ENCODE measurements at regions not wholly inside any gene's neighbourhood (a gene's known extent, or its start where the extent isn't known, plus 50 kb on each side); places are given as distances from the start of the nearest gene placed in this dataset.

GRCh38 chr10:20999699-21000098 lies 102.6 kb upstream of the NEBL start:
- no peak overlapping the region for H3K4me3 ChIP-seq (ENCODE audit: insufficient read length, low read depth)
- no peak for TF ChIP-seq ZNF274 (IDR thresholded peaks at IDR 0.05; ENCODE audit: low read depth, low read length)
- no peak for TF ChIP-seq SUZ12 (IDR thresholded peaks at IDR 0.05; ENCODE audit: extremely low read depth, insufficient read depth, insufficient read length)
- TF ChIP-seq YY1 (IDR thresholded peaks at IDR 0.05; ENCODE audit: insufficient read depth, insufficient read length) = no peak
- no peak for DNase-seq (ENCODE audit: low read depth, low spot score)

GRCh38 chr10:20998036-20998435 lies 100.9 kb upstream of the NEBL start:
- TF ChIP-seq ZNF274 (IDR thresholded peaks at IDR 0.05; ENCODE audit: low read depth, low read length) (no peak), SUZ12 (IDR thresholded peaks at IDR 0.05; ENCODE audit: extremely low read depth, insufficient read depth, insufficient read length) (no peak), YY1 (IDR thresholded peaks at IDR 0.05; ENCODE audit: insufficient read depth, insufficient read length) (no peak)
- no peak for DNase-seq (ENCODE audit: low read depth, low spot score)
- H3K27me3 ChIP-seq (ENCODE audit: insufficient read depth, insufficient read length) = no peaks in the 10 kb centered on the region
- no peak overlapping the region for H3K4me3 ChIP-seq (ENCODE audit: insufficient read length, low read depth)
- H3K9ac ChIP-seq (ENCODE audit: insufficient read length, low read depth) = no peak overlapping the region
- H3K36me3 ChIP-seq (ENCODE audit: insufficient read depth, insufficient read length, low read length) = no peaks in the 10 kb centered on the region
- no peaks in the 10 kb centered on the region for H3K4me1 ChIP-seq (ENCODE audit: insufficient read depth, insufficient read length)
- H3K9me3 ChIP-seq (ENCODE audit: insufficient read depth, low read length) = peaks cover 4% of the 10 kb centered on the region; the same call in 1 of the 2 replicates

More at GRCh38 chr10:20999699-21000098, 102.6 kb upstream of the NEBL start:
- Histone ChIP-seq H3K36me3 (ENCODE audit: insufficient read depth, insufficient read length, low read length) (no peaks in the 10 kb centered on the region), H3K9ac (ENCODE audit: insufficient read length, low read depth) (no peak overlapping the region), H3K4me1 (ENCODE audit: insufficient read depth, insufficient read length) (no peaks in the 10 kb centered on the region), H3K9me3 (ENCODE audit: insufficient read depth, low read length) (no peaks in the 10 kb centered on the region), H3K27me3 (ENCODE audit: insufficient read depth, insufficient read length) (no peaks in the 10 kb centered on the region)

- Histone ChIP-seq H3K9me3 (ENCODE audit: insufficient read depth, low read length) (peaks cover 4% of the 10 kb centered on the region; the same call in 1 of the 2 replicates), H3K9ac (ENCODE audit: insufficient read length, low read depth) (no peak overlapping the region), H3K4me1 (ENCODE audit: insufficient read depth, insufficient read length) (no peaks in the 10 kb centered on the region), H3K27me3 (ENCODE audit: insufficient read depth, insufficient read length) (no peaks in the 10 kb centered on the region), H3K4me3 (ENCODE audit: insufficient read length, low read depth) (no peak overlapping the region), H3K36me3 (ENCODE audit: insufficient read depth, insufficient read length, low read length) (no peaks in the 10 kb centered on the region)
- no peak for TF ChIP-seq SUZ12 (IDR thresholded peaks at IDR 0.05; ENCODE audit: extremely low read depth, insufficient read depth, insufficient read length)
- TF ChIP-seq ZNF274 (IDR thresholded peaks at IDR 0.05; ENCODE audit: low read depth, low read length) = no peak
- TF ChIP-seq YY1 (IDR thresholded peaks at IDR 0.05; ENCODE audit: insufficient read depth, insufficient read length) = no peak
- no peak for DNase-seq (ENCODE audit: low read depth, low spot score)
Measured at GRCh38 chr10:20995123-20995987, 98.2 kb upstream of the NEBL start.

GRCh38 chr10:20993830-20994527 lies 96.9 kb upstream of the NEBL start:
- Histone ChIP-seq H3K4me1 (ENCODE audit: insufficient read depth, insufficient read length) (no peaks in the 10 kb centered on the region), H3K9ac (ENCODE audit: insufficient read length, low read depth) (no peak overlapping the region), H3K9me3 (ENCODE audit: insufficient read depth, low read length) (peaks cover 4% of the 10 kb centered on the region; the same call in 1 of the 2 replicates), H3K36me3 (ENCODE audit: insufficient read depth, insufficient read length, low read length) (no peaks in the 10 kb centered on the region), H3K4me3 (ENCODE audit: insufficient read length, low read depth) (no peak overlapping the region), H3K27me3 (ENCODE audit: insufficient read depth, insufficient read length) (no peaks in the 10 kb centered on the region)
- no peak for TF ChIP-seq SUZ12 (IDR thresholded peaks at IDR 0.05; ENCODE audit: extremely low read depth, insufficient read depth, insufficient read length)
- TF ChIP-seq YY1 (IDR thresholded peaks at IDR 0.05; ENCODE audit: insufficient read depth, insufficient read length) = no peak
- TF ChIP-seq ZNF274 (IDR thresholded peaks at IDR 0.05; ENCODE audit: low read depth, low read length) = no peak
- DNase-seq (ENCODE audit: low read depth, low spot score) = no peak

- TF ChIP-seq SUZ12 (IDR thresholded peaks at IDR 0.05; ENCODE audit: extremely low read depth, insufficient read depth, insufficient read length) (no peak), YY1 (IDR thresholded peaks at IDR 0.05; ENCODE audit: insufficient read depth, insufficient read length) (no peak), ZNF274 (IDR thresholded peaks at IDR 0.05; ENCODE audit: low read depth, low read length) (no peak)
- Histone ChIP-seq H3K4me3 (ENCODE audit: insufficient read length, low read depth) (no peak overlapping the region), H3K27me3 (ENCODE audit: insufficient read depth, insufficient read length) (no peaks in the 10 kb centered on the region), H3K9me3 (ENCODE audit: insufficient read depth, low read length) (peaks cover 4% of the 10 kb centered on the region; the same call in 1 of the 2 replicates), H3K36me3 (ENCODE audit: insufficient read depth, insufficient read length, low read length) (no peaks in the 10 kb centered on the region), H3K9ac (ENCODE audit: insufficient read length, low read depth) (no peak overlapping the region), H3K4me1 (ENCODE audit: insufficient read depth, insufficient read length) (no peaks in the 10 kb centered on the region)
- DNase-seq (ENCODE audit: low read depth, low spot score) = no peak
Measured at GRCh38 chr10:20993389-20993788, 96.3 kb upstream of the NEBL start.

- TF ChIP-seq YY1 (IDR thresholded peaks at IDR 0.05; ENCODE audit: insufficient read depth, insufficient read length) = no peak
- TF ChIP-seq SUZ12 (IDR thresholded peaks at IDR 0.05; ENCODE audit: extremely low read depth, insufficient read depth, insufficient read length) = no peak
- no peak for TF ChIP-seq ZNF274 (IDR thresholded peaks at IDR 0.05; ENCODE audit: low read depth, low read length)
- H3K9me3 ChIP-seq (ENCODE audit: insufficient read depth, low read length) = peaks cover 4% of the 10 kb centered on the region; the same call in 1 of the 2 replicates
Measured at GRCh38 chr10:20991526-20991925, 94.4 kb upstream of the NEBL start.

GRCh38 chr10:20990604-20991003 lies 93.5 kb upstream of the NEBL start:
- Histone ChIP-seq H3K36me3 (ENCODE audit: insufficient read depth, insufficient read length, low read length) (no peaks in the 10 kb centered on the region), H3K4me3 (ENCODE audit: insufficient read length, low read depth) (no peak overlapping the region), H3K27me3 (ENCODE audit: insufficient read depth, insufficient read length) (no peaks in the 10 kb centered on the region), H3K9ac (ENCODE audit: insufficient read length, low read depth) (no peak overlapping the region), H3K4me1 (ENCODE audit: insufficient read depth, insufficient read length) (no peaks in the 10 kb centered on the region), H3K9me3 (ENCODE audit: insufficient read depth, low read length) (peaks cover 4% of the 10 kb centered on the region; the same call in 1 of the 2 replicates)
- no peak for TF ChIP-seq SUZ12 (IDR thresholded peaks at IDR 0.05; ENCODE audit: extremely low read depth, insufficient read depth, insufficient read length)
- TF ChIP-seq ZNF274 (IDR thresholded peaks at IDR 0.05; ENCODE audit: low read depth, low read length) = no peak
- TF ChIP-seq YY1 (IDR thresholded peaks at IDR 0.05; ENCODE audit: insufficient read depth, insufficient read length) = no peak
- DNase-seq (ENCODE audit: low read depth, low spot score) = no peak

More at GRCh38 chr10:20991526-20991925, 94.4 kb upstream of the NEBL start:
- DNase-seq (ENCODE audit: low read depth, low spot score) = no peak
- Histone ChIP-seq H3K27me3 (ENCODE audit: insufficient read depth, insufficient read length) (no peaks in the 10 kb centered on the region), H3K36me3 (ENCODE audit: insufficient read depth, insufficient read length, low read length) (no peaks in the 10 kb centered on the region), H3K9ac (ENCODE audit: insufficient read length, low read depth) (no peak overlapping the region), H3K4me1 (ENCODE audit: insufficient read depth, insufficient read length) (no peaks in the 10 kb centered on the region), H3K4me3 (ENCODE audit: insufficient read length, low read depth) (no peak overlapping the region)

Data from NT2/D1 (cell line).